ENCODE measurements at regions not wholly inside any gene's neighbourhood (a gene's known extent, or its start where the extent isn't known, plus 50 kb on each side); places are given as distances from the start of the nearest gene placed in this dataset.

GRCh38 chr15:95659656-95660055 is 670.8 kb upstream of the NR2F2 start:
- TF ChIP-seq, protein P1, sequence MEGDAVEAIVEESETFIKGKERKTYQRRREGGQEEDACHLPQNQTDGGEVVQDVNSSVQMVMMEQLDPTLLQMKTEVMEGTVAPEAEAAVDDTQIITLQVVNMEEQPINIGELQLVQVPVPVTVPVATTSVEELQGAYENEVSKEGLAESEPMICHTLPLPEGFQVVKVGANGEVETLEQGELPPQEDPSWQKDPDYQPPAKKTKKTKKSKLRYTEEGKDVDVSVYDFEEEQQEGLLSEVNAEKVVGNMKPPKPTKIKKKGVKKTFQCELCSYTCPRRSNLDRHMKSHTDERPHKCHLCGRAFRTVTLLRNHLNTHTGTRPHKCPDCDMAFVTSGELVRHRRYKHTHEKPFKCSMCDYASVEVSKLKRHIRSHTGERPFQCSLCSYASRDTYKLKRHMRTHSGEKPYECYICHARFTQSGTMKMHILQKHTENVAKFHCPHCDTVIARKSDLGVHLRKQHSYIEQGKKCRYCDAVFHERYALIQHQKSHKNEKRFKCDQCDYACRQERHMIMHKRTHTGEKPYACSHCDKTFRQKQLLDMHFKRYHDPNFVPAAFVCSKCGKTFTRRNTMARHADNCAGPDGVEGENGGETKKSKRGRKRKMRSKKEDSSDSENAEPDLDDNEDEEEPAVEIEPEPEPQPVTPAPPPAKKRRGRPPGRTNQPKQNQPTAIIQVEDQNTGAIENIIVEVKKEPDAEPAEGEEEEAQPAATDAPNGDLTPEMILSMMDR (IDR thresholded peaks at IDR 0.05): no peak
- TF ChIP-seq POLR2A (IDR thresholded peaks at IDR 0.05): no peak
- Histone ChIP-seq H3K27ac (peak overlapping the region in 1 of 2 donors; percentile 22), H3K9me3 (no peaks in the 10 kb centered on the region), H3K36me3 (no peaks in the 10 kb centered on the region), H3K4me3 (no peak overlapping the region), H3K4me1 (no peaks in the 10 kb centered on the region), H3K27me3 (no peaks in the 10 kb centered on the region)
- intact Hi-C loops (cut with DNase I; ENCODE audit: low total_unique reads): no loop called here
- peak; percentile 18 to 44 for DNase-seq

- H3K4me1 ChIP-seq: no peaks in the 10 kb centered on the region
- no peaks in the 10 kb centered on the region for H3K9me3 ChIP-seq
- no peaks in the 10 kb centered on the region for H3K27me3 ChIP-seq
- no peak overlapping the region for H3K4me3 ChIP-seq
- intact Hi-C loops (cut with DNase I; ENCODE audit: low total_unique reads): no loop called here
- no peak overlapping the region for H3K27ac ChIP-seq
- no peaks in the 10 kb centered on the region for H3K36me3 ChIP-seq
- TF ChIP-seq, protein P1 (IDR thresholded peaks at IDR 0.05): no peak
- no peak for TF ChIP-seq POLR2A (IDR thresholded peaks at IDR 0.05)
- DNase-seq: no peak
Measured at GRCh38 chr15:95662638-95663037, 667.9 kb upstream of the NR2F2 start.

GRCh38 chr15:95663156-95664100 is 667.1 kb upstream of the NR2F2 start:
- Histone ChIP-seq H3K4me1 (no peaks in the 10 kb centered on the region), H3K27me3 (no peaks in the 10 kb centered on the region), H3K36me3 (no peaks in the 10 kb centered on the region), H3K4me3 (no peak overlapping the region), H3K9me3 (no peaks in the 10 kb centered on the region), H3K27ac (peak overlapping the region in 1 of 2 donors; percentile 9)
- TF ChIP-seq, protein P1 (IDR thresholded peaks at IDR 0.05): no peak
- TF ChIP-seq POLR2A (IDR thresholded peaks at IDR 0.05): no peak
- intact Hi-C loops (cut with DNase I; ENCODE audit: low total_unique reads): no loop called here
- no peak for DNase-seq

DNA sequence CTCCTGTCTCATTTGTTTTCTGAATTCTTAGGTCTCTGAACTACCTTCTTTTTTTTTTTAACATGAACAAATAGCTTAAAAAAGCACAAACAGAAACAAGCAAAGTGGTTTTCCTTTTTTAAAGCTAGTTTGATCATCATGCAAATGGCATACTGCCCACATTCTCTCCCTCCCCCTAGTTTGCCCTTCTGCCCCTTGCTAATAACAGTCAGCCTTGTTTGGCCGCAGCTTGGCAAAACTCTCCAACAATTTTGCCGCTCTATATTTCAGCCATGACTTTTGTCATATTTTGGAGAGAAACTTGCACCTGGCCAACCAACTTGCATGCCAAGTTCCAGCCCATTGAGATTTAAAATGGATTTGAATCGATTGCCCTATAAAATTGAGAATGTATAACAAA is 666.0 kb upstream of the NR2F2 start:
- DNase-seq: no peak
- no peak overlapping the region for H3K4me3 ChIP-seq
- no peak overlapping the region for H3K27ac ChIP-seq
- no peaks in the 10 kb centered on the region for H3K36me3 ChIP-seq
- H3K4me1 ChIP-seq: peaks cover 0 to 8% of the 10 kb centered on the region in 2 donors
- H3K9me3 ChIP-seq: no peaks in the 10 kb centered on the region
- intact Hi-C loops (cut with DNase I; ENCODE audit: low total_unique reads): no loop called here
- TF ChIP-seq, protein P1 (IDR thresholded peaks at IDR 0.05): no peak
- TF ChIP-seq POLR2A (IDR thresholded peaks at IDR 0.05): no peak
- H3K27me3 ChIP-seq: no peaks in the 10 kb centered on the region

- TF ChIP-seq POLR2A (IDR thresholded peaks at IDR 0.05): no peak
- TF ChIP-seq, protein P1 (IDR thresholded peaks at IDR 0.05): no peak
- intact Hi-C loops (cut with DNase I; ENCODE audit: low total_unique reads): no loop called here
- H3K4me3 ChIP-seq: peak overlapping the region; percentile 15 to 19
- peak; percentile 20 to 24 for DNase-seq
- H3K27ac ChIP-seq: peak overlapping the region; percentile 78 to 82
- no peaks in the 10 kb centered on the region for H3K9me3 ChIP-seq
- no peaks in the 10 kb centered on the region for H3K27me3 ChIP-seq
- peaks cover 0 to 8% of the 10 kb centered on the region in 2 donors for H3K4me1 ChIP-seq
- no peaks in the 10 kb centered on the region for H3K36me3 ChIP-seq
Measured at GRCh38 chr15:95669146-95669922, 661.2 kb upstream of the NR2F2 start.

Measured in uterus (tissue), 3 donors.